ENCODE measurements at regions not wholly inside any gene's neighbourhood (a gene's known extent, or its start where the extent isn't known, plus 50 kb on each side); places are given as distances from the start of the nearest gene placed in this dataset.

- TF ChIP-seq, protein P1, sequence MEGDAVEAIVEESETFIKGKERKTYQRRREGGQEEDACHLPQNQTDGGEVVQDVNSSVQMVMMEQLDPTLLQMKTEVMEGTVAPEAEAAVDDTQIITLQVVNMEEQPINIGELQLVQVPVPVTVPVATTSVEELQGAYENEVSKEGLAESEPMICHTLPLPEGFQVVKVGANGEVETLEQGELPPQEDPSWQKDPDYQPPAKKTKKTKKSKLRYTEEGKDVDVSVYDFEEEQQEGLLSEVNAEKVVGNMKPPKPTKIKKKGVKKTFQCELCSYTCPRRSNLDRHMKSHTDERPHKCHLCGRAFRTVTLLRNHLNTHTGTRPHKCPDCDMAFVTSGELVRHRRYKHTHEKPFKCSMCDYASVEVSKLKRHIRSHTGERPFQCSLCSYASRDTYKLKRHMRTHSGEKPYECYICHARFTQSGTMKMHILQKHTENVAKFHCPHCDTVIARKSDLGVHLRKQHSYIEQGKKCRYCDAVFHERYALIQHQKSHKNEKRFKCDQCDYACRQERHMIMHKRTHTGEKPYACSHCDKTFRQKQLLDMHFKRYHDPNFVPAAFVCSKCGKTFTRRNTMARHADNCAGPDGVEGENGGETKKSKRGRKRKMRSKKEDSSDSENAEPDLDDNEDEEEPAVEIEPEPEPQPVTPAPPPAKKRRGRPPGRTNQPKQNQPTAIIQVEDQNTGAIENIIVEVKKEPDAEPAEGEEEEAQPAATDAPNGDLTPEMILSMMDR (IDR thresholded peaks at IDR 0.05; ENCODE audit: control extremely low read depth in 1 of 3, insufficient read depth in 1 of 3, low read depth in 1 of 3, low read length in 3 of 3) = no peak
- TF ChIP-seq, protein P2, sequence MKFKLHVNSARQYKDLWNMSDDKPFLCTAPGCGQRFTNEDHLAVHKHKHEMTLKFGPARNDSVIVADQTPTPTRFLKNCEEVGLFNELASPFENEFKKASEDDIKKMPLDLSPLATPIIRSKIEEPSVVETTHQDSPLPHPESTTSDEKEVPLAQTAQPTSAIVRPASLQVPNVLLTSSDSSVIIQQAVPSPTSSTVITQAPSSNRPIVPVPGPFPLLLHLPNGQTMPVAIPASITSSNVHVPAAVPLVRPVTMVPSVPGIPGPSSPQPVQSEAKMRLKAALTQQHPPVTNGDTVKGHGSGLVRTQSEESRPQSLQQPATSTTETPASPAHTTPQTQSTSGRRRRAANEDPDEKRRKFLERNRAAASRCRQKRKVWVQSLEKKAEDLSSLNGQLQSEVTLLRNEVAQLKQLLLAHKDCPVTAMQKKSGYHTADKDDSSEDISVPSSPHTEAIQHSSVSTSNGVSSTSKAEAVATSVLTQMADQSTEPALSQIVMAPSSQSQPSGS (IDR thresholded peaks at IDR 0.05; ENCODE audit: low read length) = no peak
- no peak for TF ChIP-seq ASH2L (IDR thresholded peaks at IDR 0.05; ENCODE audit: low read length)
- no peak for TF ChIP-seq NRF1 (IDR thresholded peaks at IDR 0.05; ENCODE audit: low read depth, low read length)
- no peak for TF ChIP-seq SP2 (IDR thresholded peaks at IDR 0.05; ENCODE audit: low read length)
- no peak for TF ChIP-seq EP300 (IDR thresholded peaks at IDR 0.05; ENCODE audit: borderline replicate concordance in 1 of 2, low read depth in 2 of 2, low read length in 2 of 2)
- no peak for TF ChIP-seq CBX8 (IDR thresholded peaks at IDR 0.05; ENCODE audit: borderline replicate concordance, low read depth, low read length)
- TF ChIP-seq JUND (IDR thresholded peaks at IDR 0.05; ENCODE audit: low read length) = no peak
- TF ChIP-seq CHD2 (IDR thresholded peaks at IDR 0.05; ENCODE audit: low read length) = no peak
- no peak for TF ChIP-seq GABPA (IDR thresholded peaks at IDR 0.05; ENCODE audit: borderline replicate concordance, insufficient read depth, low read length)
- TF ChIP-seq RAD21 (IDR thresholded peaks at IDR 0.05 in 1 of 2, conservative IDR thresholded peaks at IDR 0.05 in 1 of 2; ENCODE audit: low read depth in 2 of 2, low read length in 2 of 2) = no peak
- no peak for TF ChIP-seq TCF12 (IDR thresholded peaks at IDR 0.05; ENCODE audit: low read depth, low read length)
- TF ChIP-seq POLR2AphosphoS5 (IDR thresholded peaks at IDR 0.05; ENCODE audit: low read depth, low read length) = no peak
- TF ChIP-seq ZNF274 (IDR thresholded peaks at IDR 0.05; ENCODE audit: borderline replicate concordance, extremely low read depth, low read length) = no peak
Observed at GRCh38 chr7:46253520-46253919, 332.4 kb upstream of the IGFBP3 start.

Data from H1 (cell line).